T-cell (primary cell): ENCODE measurements at regions not wholly inside any gene's neighbourhood (a gene's known extent, or its start where the extent isn't known, plus 50 kb on each side); places are given as distances from the start of the nearest gene placed in this dataset.

Source experiments
- ATAC-seq, 4 experiments: fragments of 200-7000 bp in 3 of 4; fragments of 150-1000 bp in 1 of 4; cut with Tn5 transposase; replicated peaks in 1 of 4; 1 replicate in 3 of 4; 2 replicates in 1 of 4; pipeline ENCODE4 v1.10.0; 2021; ENCODE audit warnings: moderate library complexity in 3 of 4, mild to moderate bottlenecking in 2 of 4, moderate number of reproducible peaks in 1 of 4
- CTCF ChIA-PET, 2 donors: fragments of 300-600 bp; sonication (Branson Sonifier 250); formaldehyde crosslinking; loops; one replicate each; lab custom pipeline; 2022; ENCODE audit warnings: antibody characterized with exemption in 2 of 2; lab: Charles Lee
- POLR2A ChIA-PET, 2 donors: fragments of 300-600 bp; sonication (Branson Sonifier 250); formaldehyde crosslinking; loops; one replicate each; lab custom pipeline; 2022; ENCODE audit warnings: antibody characterized with exemption in 2 of 2; lab: Charles Lee
- DNase-seq, 35 experiments: peaks; one replicate each; pipeline versions ENCODE4 v3.0.0 to v3.0.0-alpha.2; 2013 to 2023
- H3K27ac ChIP-seq: one replicate; pipeline ENCODE4 v1.5.1; 2013; ENCODE audit warnings: low read length
- H3K27me3 ChIP-seq, 2 experiments: replicated peaks in 1 of 2; 1 replicate in 1 of 2; 2 replicates in 1 of 2; pipeline versions ENCODE4 v1.6.1 to v1.7.0; 2013; ENCODE audit warnings: low read length in 1 of 2, mixed read lengths in 1 of 2; ENCODE audit not compliant: control insufficient read depth in 2 of 2, insufficient read depth in 2 of 2; ENCODE audit errors: extremely low read depth in 1 of 2
- H3K36me3 ChIP-seq, 2 donors: 1 replicate in 1 of 2; 2 replicates in 1 of 2; pipeline versions ENCODE4 v1.6.1 to v1.7.0; 2013; ENCODE audit warnings: low read length in 1 of 2; ENCODE audit not compliant: control insufficient read depth in 2 of 2, insufficient read depth in 1 of 2; ENCODE audit errors: extremely low read depth in 1 of 2
- H3K4me1 ChIP-seq, 2 experiments: 1 replicate in 1 of 2; 2 replicates in 1 of 2; pipeline versions ENCODE4 v1.6.1 to v1.7.0; 2013; ENCODE audit warnings: low read length in 2 of 2, mixed read lengths in 1 of 2; ENCODE audit not compliant: insufficient read depth in 2 of 2, control insufficient read depth in 1 of 2; ENCODE audit errors: extremely low read depth in 1 of 2
- H3K4me3 ChIP-seq, 2 donors: 1 replicate in 1 of 2; 2 replicates in 1 of 2; pipeline versions ENCODE4 v1.5.1 to v1.7.0; 2013; ENCODE audit warnings: mild to moderate bottlenecking in 2 of 2, low read length in 1 of 2, moderate library complexity in 1 of 2; ENCODE audit not compliant: control insufficient read depth in 1 of 2; ENCODE audit errors: extremely low read depth in 1 of 2
- H3K9me3 ChIP-seq: 2 replicates; pipeline ENCODE4 v1.7.0; 2013
- H3K27ac Mint-ChIP-seq, 2 donors: one replicate each; pipeline ENCODE4 v1.8.0; 2020 to 2021; ENCODE audit warnings: mild to moderate bottlenecking in 2 of 2, mixed read lengths in 2 of 2
- H3K27me3 Mint-ChIP-seq, 2 donors: one replicate each; pipeline ENCODE4 v1.8.0; 2021 to 2022; ENCODE audit warnings: mixed read lengths in 2 of 2
- H3K36me3 Mint-ChIP-seq: one replicate; pipeline ENCODE4 v1.8.0; 2021; ENCODE audit warnings: mixed read lengths
- H3K4me1 Mint-ChIP-seq, 3 donors: one replicate each; pipeline ENCODE4 v1.8.0; 2020 to 2022; ENCODE audit warnings: mixed read lengths in 3 of 3, mild to moderate bottlenecking in 1 of 3
- H3K4me3 Mint-ChIP-seq, 3 donors: one replicate each; pipeline ENCODE4 v1.8.0; 2020 to 2022; ENCODE audit warnings: mild to moderate bottlenecking in 3 of 3, mixed read lengths in 3 of 3, moderate library complexity in 3 of 3
- H3K9me3 Mint-ChIP-seq, 3 donors: one replicate each; pipeline ENCODE4 v1.8.0; 2020 to 2022; ENCODE audit warnings: mixed read lengths in 3 of 3
- WGBS: methylation state at CpG from one replicate; pipeline ENCODE4 v1.1.5; 2013; ENCODE audit warnings: missing lambda C conversion rate; ENCODE audit not compliant: insufficient coverage; 5-methylcytosine and 5-hydroxymethylcytosine counted together

DNA sequence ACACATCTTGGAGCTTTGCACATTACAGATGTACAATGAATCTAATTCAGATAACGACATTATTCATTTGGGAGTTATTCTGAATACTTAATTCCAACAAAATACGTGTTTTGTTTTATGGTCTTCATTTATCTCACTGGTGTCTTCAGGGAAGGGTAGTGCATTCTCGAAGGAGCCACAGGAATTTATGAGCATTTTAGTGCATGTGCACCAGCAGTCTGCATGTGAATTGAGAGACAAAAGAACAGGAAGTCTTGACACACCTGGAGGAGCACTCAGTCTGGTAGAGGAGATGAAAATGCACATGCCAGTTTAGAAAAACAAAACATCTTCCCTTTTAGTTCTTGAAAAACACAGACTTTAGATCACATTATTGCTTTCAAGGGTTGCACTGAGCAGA, 228.7 kb downstream of the LRATD1 start:
- Mint-ChIP-seq H3K27ac (no peak overlapping the region), H3K36me3 (no peaks in the 10 kb centered on the region), H3K27me3 (no peaks in the 10 kb centered on the region), H3K4me1 (no peaks in the 10 kb centered on the region), H3K4me3 (no peak overlapping the region), H3K9me3 (peaks cover 6 to 19% (median 9%) of the 10 kb centered on the region in 3 donors)
- ChIA-PET POLR2A (no interaction called here), CTCF (no interaction called here)
- ATAC-seq (no peak), DNase-seq (no peak)
- H3K36me3 ChIP-seq: no peaks in the 10 kb centered on the region
- no CpG with 5 or more reads among the region's 3 CpGs for WGBS
- no peaks in the 10 kb centered on the region for H3K4me1 ChIP-seq
- H3K27ac ChIP-seq: no peak overlapping the region
- H3K4me3 ChIP-seq: no peak overlapping the region
- H3K9me3 ChIP-seq: peaks cover 2% of the 10 kb centered on the region
- no peaks in the 10 kb centered on the region for H3K27me3 ChIP-seq

DNA sequence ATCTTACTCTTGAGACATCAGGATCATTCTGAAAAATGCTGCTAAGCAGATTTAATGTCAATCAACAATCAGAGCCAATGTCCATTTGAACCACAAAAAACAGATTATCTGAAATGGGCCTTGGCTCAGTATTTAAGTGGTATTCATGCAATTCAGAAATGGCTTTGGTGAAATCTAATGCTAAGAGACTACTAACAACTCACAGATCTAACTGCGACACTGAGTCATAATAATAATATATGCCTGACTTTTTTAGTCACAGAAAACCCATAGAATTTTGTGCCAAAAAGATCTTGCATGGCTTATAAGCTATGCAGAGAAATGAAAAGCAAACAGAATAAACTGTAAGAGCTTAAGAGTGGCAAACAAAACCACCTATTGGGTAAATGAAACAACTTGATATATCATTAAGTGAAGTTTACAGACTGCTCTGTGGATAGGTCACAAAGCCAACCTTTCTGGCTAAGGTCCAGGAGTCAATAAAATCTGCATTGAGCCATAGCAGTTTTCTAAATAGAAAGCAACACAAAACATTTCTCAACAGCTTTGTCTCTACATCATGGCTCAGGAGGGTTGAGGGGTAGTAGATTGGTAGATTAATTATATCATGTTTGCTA, 234.3 kb downstream of the LRATD1 start:
- ChIA-PET POLR2A (no interaction called here), CTCF (no interaction called here)
- ATAC-seq (no peak), DNase-seq (no peak)
- Mint-ChIP-seq H3K27ac (no peak overlapping the region), H3K4me3 (no peak overlapping the region), H3K9me3 (peaks cover 3 to 8% (median 4%) of the 10 kb centered on the region in 3 donors), H3K36me3 (no peaks in the 10 kb centered on the region), H3K4me1 (no peaks in the 10 kb centered on the region), H3K27me3 (peaks cover 0 to 2% of the 10 kb centered on the region in 2 donors)
- Histone ChIP-seq H3K9me3 (no peaks in the 10 kb centered on the region), H3K36me3 (no peaks in the 10 kb centered on the region), H3K4me3 (no peak overlapping the region), H3K4me1 (no peaks in the 10 kb centered on the region), H3K27ac (no peak overlapping the region), H3K27me3 (no peaks in the 10 kb centered on the region)
- WGBS: no CpG with 5 or more reads among the region's 1 CpG

DNA sequence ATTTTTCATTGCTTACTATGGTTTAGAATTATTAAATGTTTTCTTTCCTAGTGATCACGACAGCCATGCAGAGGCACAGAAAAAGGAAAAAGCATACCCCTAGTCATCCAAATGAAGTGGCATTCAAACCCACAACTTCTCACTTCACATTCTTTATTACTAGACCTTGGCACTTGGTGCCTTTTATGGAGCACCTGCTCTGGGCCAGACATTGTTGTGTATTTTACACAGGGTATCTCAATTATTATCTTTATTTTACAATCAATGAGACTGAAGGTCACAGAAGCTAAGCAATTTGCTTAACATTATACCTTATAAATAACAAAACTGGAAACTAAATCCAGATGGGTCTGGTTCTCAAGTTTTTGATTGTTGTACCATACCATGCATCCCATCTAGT, 235.3 kb downstream of the LRATD1 start:
- Histone ChIP-seq H3K4me1 (no peaks in the 10 kb centered on the region), H3K36me3 (no peaks in the 10 kb centered on the region), H3K27me3 (no peaks in the 10 kb centered on the region), H3K9me3 (no peaks in the 10 kb centered on the region), H3K4me3 (no peak overlapping the region), H3K27ac (no peak overlapping the region)
- ATAC-seq (no peak), DNase-seq (no peak)
- Mint-ChIP-seq H3K9me3 (peaks cover 3 to 8% (median 4%) of the 10 kb centered on the region in 3 donors), H3K27me3 (peaks cover 0 to 2% of the 10 kb centered on the region in 2 donors), H3K4me3 (no peak overlapping the region), H3K27ac (no peak overlapping the region), H3K4me1 (no peaks in the 10 kb centered on the region), H3K36me3 (no peaks in the 10 kb centered on the region)
- ChIA-PET CTCF (no interaction called here), POLR2A (no interaction called here)
- no CpG with 5 or more reads among the region's 1 CpG for WGBS

DNA sequence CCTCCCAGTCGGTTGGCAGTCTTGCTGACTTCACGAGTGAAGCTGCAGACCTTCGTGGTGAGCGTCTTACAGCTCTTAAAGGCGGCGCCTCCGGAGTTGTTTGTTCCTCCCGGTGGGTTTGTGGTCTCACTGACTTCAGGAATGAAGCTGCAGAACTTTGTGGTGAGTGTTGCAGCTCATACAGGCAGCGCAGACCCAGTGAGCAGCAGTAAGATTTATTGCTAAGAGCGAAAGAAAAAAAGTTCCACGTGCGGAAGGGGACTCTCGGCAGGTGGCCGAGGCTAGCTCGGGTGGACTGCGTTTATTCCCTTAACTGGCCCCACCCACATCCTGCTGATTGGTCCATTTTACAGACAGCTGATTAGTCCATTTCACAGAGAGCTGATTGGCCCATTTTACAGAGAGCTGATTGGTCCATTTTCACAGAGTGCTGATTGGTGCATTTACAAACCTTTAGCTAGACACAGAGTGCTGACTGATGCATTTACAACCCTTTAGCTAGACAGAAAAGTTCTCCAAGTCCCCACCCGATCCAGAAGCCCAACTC, 240.3 kb downstream of the LRATD1 start:
- H3K9me3 Mint-ChIP-seq: peaks cover 3 to 8% (median 4%) of the 10 kb centered on the region in 3 donors
- ChIA-PET CTCF (no interaction called here), POLR2A (interaction anchor here in 1 of 2 donors (0.6 kb wide), 1 partner anchor 17 kb away, joined by 3 read pairs; no protein-coding TSS in a partner anchor)
- no peaks in the 10 kb centered on the region for H3K36me3 Mint-ChIP-seq
- H3K27me3 ChIP-seq: no peaks in the 10 kb centered on the region
- peak overlapping the region in 1 of 3 donors; percentile 23 for H3K4me3 Mint-ChIP-seq
- H3K4me1 Mint-ChIP-seq: no peaks in the 10 kb centered on the region
- no peak overlapping the region for H3K27ac Mint-ChIP-seq
- no peak overlapping the region for H3K27ac ChIP-seq
- no peak for ATAC-seq
- no peaks in the 10 kb centered on the region for H3K9me3 ChIP-seq
- no peak overlapping the region for H3K4me3 ChIP-seq
- H3K4me1 ChIP-seq: no peaks in the 10 kb centered on the region
- 86% methylated on average over 11 of the region's 17 CpGs for WGBS
- H3K36me3 ChIP-seq: no peaks in the 10 kb centered on the region
- peaks cover 0 to 2% of the 10 kb centered on the region in 2 donors for H3K27me3 Mint-ChIP-seq
- DNase-seq: no peak

DNA sequence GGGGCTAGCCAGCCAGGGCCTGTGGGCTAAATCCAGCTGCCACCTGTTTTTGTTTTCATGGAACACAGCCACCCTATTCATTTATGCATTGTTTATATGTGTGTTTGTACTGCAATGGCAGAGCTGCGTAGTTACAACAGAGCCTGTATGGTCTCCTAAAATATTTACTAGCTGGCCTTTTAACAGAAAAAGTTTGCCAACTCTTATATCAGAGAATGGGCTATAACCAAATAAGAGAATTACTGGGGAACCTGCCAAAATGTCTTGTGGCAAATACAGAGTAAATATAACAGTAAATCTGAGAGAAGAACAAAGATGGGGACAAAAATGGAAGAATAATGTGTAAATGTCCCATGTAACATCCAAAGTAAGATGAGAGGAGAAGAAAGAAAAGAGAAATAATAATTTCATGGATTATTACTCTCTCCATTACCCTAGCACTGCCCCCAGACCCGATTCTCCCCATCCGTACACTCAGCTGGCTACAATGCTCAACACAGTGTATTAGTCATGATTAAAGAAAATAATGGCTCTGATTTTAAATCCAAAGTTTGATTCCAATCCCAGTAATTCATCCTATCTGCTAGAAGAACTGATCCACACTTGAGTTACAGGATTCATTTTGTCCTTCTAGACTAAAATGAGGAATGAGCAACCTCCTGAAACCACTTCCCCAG, 249.3 kb downstream of the LRATD1 start:
- DNase-seq (no peak), ATAC-seq (no peak)
- no peak overlapping the region for H3K27ac Mint-ChIP-seq
- no peak overlapping the region for H3K4me3 Mint-ChIP-seq
- WGBS: no CpG with 5 or more reads among the region's 3 CpGs
- H3K9me3 Mint-ChIP-seq: no peaks in the 10 kb centered on the region
- Histone ChIP-seq H3K36me3 (no peaks in the 10 kb centered on the region), H3K4me3 (no peak overlapping the region), H3K9me3 (no peaks in the 10 kb centered on the region), H3K4me1 (no peaks in the 10 kb centered on the region), H3K27ac (no peak overlapping the region), H3K27me3 (no peaks in the 10 kb centered on the region)
- no peaks in the 10 kb centered on the region for H3K36me3 Mint-ChIP-seq
- peaks cover 0 to 1% of the 10 kb centered on the region in 2 donors for H3K27me3 Mint-ChIP-seq
- no peaks in the 10 kb centered on the region for H3K4me1 Mint-ChIP-seq
- POLR2A ChIA-PET: no interaction called here
- CTCF ChIA-PET: no interaction called here

DNA sequence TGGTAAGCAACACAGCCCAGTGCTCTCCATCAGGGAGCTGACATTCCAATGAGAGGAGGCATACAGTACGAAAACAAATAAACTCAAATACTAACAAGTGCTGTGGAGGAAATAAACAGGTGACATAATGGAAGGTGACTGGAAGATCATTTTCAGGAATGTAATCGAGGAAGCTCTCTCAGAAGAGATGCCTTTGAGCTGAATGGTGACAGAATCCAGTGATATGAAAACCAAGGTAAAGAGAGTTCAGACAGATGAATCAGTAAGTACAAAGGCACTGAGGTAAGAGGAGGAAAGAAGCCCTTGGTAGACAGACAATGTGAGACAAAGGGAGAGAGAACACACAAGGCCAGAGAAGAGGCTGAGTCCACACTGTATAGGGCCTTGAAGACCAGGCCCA, 252.1 kb downstream of the LRATD1 start:
- no peak for DNase-seq
- Mint-ChIP-seq H3K4me1 (no peaks in the 10 kb centered on the region), H3K4me3 (no peak overlapping the region), H3K9me3 (no peaks in the 10 kb centered on the region), H3K27me3 (peaks cover 0 to 1% of the 10 kb centered on the region in 2 donors), H3K27ac (no peak overlapping the region), H3K36me3 (no peaks in the 10 kb centered on the region)
- Histone ChIP-seq H3K4me1 (no peaks in the 10 kb centered on the region), H3K27ac (no peak overlapping the region), H3K9me3 (no peaks in the 10 kb centered on the region), H3K27me3 (no peaks in the 10 kb centered on the region), H3K36me3 (no peaks in the 10 kb centered on the region), H3K4me3 (no peak overlapping the region)
- ATAC-seq: no peak
- WGBS: 75% methylated on average over 1 of the region's 2 CpGs
- ChIA-PET POLR2A (no interaction called here), CTCF (no interaction called here)
